ENCODE measurements at regions not wholly inside any gene's neighbourhood (a gene's known extent, or its start where the extent isn't known, plus 50 kb on each side); places are given as distances from the start of the nearest gene placed in this dataset.

GRCh38 chr18:45551142-45551815, 64.0 kb upstream of the SLC14A2 start:
- Histone ChIP-seq H3K4me1 (ENCODE audit: control insufficient read depth in 1 of 2, insufficient read depth in 2 of 2, low read length in 2 of 2) (no peaks in the 10 kb centered on the region), H3K9ac (ENCODE audit: low read length) (no peak overlapping the region), H3K4me2 (ENCODE audit: low read length) (no peak overlapping the region), H4K20me1 (ENCODE audit: insufficient read depth) (no peaks in the 10 kb centered on the region), H3K36me3 (ENCODE audit: control insufficient read depth in 1 of 2, insufficient read depth in 2 of 2, low read length in 2 of 2) (no peaks in the 10 kb centered on the region), H3K4me3 (replicated peaks in 1 of 2; ENCODE audit: low read depth in 1 of 2, low read length in 2 of 2) (no peak overlapping the region), H3K27me3 (ENCODE audit: insufficient read depth, low read length) (peaks cover 37% of the 10 kb centered on the region), H3K27ac (ENCODE audit: low read depth, low read length) (no peak overlapping the region), H3K9me2 (ENCODE audit: insufficient read depth) (no peaks in the 10 kb centered on the region), H3K9me3 (ENCODE audit: control insufficient read depth in 1 of 2, insufficient read depth in 1 of 2, low read depth in 1 of 2, low read length in 2 of 2) (no peaks in the 10 kb centered on the region), H2AFZ (ENCODE audit: low read depth, low read length, poor library complexity, severe bottlenecking) (no peak overlapping the region), H3K79me2 (ENCODE audit: insufficient read depth, low read length) (no peaks in the 10 kb centered on the region)
- no peak for TF ChIP-seq EZH2 (IDR thresholded peaks at IDR 0.05)
- no peak for TF ChIP-seq EZH2phosphoT487 (IDR thresholded peaks at IDR 0.05; ENCODE audit: borderline replicate concordance)
- TF ChIP-seq POLR2A (IDR thresholded peaks at IDR 0.05; ENCODE audit: borderline replicate concordance, extremely low read depth, insufficient read depth, insufficient read length), result no peak
- TF ChIP-seq SRF (IDR thresholded peaks at IDR 0.05; ENCODE audit: low read depth), result no peak
- TF ChIP-seq REST (IDR thresholded peaks at IDR 0.05; ENCODE audit: low read depth), result no peak
- no peak for TF ChIP-seq YY1 (IDR thresholded peaks at IDR 0.05; ENCODE audit: extremely low read depth, insufficient replicate concordance, low read depth, low read length)
- no peak for TF ChIP-seq TCF7L2 (IDR thresholded peaks at IDR 0.05; ENCODE audit: borderline replicate concordance, extremely low read depth, insufficient read depth, insufficient read length)
- no peak for TF ChIP-seq ELF1 (IDR thresholded peaks at IDR 0.05; ENCODE audit: borderline replicate concordance, low read depth)
- TF ChIP-seq MAX (IDR thresholded peaks at IDR 0.05), result no peak
- TF ChIP-seq SIN3A (IDR thresholded peaks at IDR 0.05; ENCODE audit: low read depth), result no peak
- TF ChIP-seq ZFX (IDR thresholded peaks at IDR 0.05), result no peak
- no peak for TF ChIP-seq POLR2AphosphoS5 (IDR thresholded peaks at IDR 0.05; ENCODE audit: low read depth, low read length)
- no peak for TF ChIP-seq CBX3 (IDR thresholded peaks at IDR 0.05; ENCODE audit: low read depth)
- no peak for TF ChIP-seq ATF3 (IDR thresholded peaks at IDR 0.05)
- no peak for TF ChIP-seq CEBPB (IDR thresholded peaks at IDR 0.05; ENCODE audit: low read depth)
- TF ChIP-seq FOSL1 (IDR thresholded peaks at IDR 0.05; ENCODE audit: low read depth), result no peak
- ChIA-PET POLR2A (no interaction called here), RAD21 (ENCODE audit: low non-redundant PET in 1 of 2, low total read pairs in 2 of 2, uncharacterized antibody in 2 of 2, unreplicated experiment in 2 of 2) (no interaction called here), CTCF (no interaction called here)
- DNase-seq (ENCODE audit: low read depth, low spot score) (no peak), ATAC-seq (no peak)
- no TSS peak for BruUV-seq (replicated peaks)
- intact Hi-C loops (cut with micrococcal nuclease), result no loop called here
